ENCODE measurements at regions not wholly inside any gene's neighbourhood (a gene's known extent, or its start where the extent isn't known, plus 50 kb on each side); places are given as distances from the start of the nearest gene placed in this dataset.

DNA sequence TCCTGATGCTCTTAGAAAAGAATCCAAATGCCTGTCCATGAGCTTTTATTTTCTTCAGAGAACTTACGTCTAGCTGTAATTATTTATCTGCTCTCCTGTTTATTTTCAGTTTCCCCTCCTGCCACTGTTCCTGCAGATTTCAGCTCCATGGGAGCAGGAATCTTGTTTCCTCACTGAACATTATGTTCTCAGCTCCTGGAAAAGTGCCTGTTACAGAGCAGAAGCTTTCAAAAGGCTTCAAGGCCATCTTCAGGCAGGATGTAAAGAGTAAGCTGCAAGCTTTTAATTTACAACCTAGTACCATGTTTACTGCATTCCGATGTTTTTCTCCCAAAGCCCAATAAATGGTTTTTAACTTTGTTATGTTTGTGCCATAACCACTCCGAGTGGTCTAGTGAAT is 98.4 kb upstream of the BTG1 start:
- Mint-ChIP-seq H3K27ac (ENCODE audit: unreplicated experiment) (no peak overlapping the region), H3K27me3 (ENCODE audit: unreplicated experiment) (no peaks in the 10 kb centered on the region), H3K36me3 (ENCODE audit: unreplicated experiment) (no peaks in the 10 kb centered on the region), H3K9me3 (ENCODE audit: unreplicated experiment) (no peaks in the 10 kb centered on the region), H3K4me1 (ENCODE audit: low read depth, unreplicated experiment) (peaks cover 4% of the 10 kb centered on the region), H3K4me3 (ENCODE audit: unreplicated experiment) (no peak overlapping the region)
- no peak for DNase-seq
- TF ChIP-seq, protein P1, sequence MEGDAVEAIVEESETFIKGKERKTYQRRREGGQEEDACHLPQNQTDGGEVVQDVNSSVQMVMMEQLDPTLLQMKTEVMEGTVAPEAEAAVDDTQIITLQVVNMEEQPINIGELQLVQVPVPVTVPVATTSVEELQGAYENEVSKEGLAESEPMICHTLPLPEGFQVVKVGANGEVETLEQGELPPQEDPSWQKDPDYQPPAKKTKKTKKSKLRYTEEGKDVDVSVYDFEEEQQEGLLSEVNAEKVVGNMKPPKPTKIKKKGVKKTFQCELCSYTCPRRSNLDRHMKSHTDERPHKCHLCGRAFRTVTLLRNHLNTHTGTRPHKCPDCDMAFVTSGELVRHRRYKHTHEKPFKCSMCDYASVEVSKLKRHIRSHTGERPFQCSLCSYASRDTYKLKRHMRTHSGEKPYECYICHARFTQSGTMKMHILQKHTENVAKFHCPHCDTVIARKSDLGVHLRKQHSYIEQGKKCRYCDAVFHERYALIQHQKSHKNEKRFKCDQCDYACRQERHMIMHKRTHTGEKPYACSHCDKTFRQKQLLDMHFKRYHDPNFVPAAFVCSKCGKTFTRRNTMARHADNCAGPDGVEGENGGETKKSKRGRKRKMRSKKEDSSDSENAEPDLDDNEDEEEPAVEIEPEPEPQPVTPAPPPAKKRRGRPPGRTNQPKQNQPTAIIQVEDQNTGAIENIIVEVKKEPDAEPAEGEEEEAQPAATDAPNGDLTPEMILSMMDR (IDR thresholded peaks at IDR 0.05; ENCODE audit: partially characterized antibody, unreplicated experiment), result no peak

DNA sequence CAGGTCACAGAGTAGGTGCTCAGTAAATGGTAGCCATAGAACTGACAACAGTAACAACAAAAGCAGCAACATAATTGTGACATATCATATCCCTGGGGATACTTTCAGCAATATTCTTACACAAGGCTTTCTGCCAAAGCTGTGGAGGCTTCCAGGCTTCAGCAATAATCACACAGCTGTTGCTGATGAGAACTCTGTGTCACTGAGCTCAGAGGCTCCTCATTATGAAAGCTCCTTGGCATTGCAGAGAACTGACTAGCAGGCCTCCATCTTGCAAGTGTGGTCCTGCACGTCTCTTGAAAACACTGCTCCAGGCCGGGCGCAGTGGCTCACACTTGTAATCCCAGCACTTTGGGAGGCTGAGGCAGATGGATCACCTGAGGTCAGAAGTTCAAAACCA is 97.3 kb upstream of the BTG1 start:
- Mint-ChIP-seq H3K4me3 (ENCODE audit: unreplicated experiment) (no peak overlapping the region), H3K27ac (ENCODE audit: unreplicated experiment) (no peak overlapping the region), H3K36me3 (ENCODE audit: unreplicated experiment) (no peaks in the 10 kb centered on the region), H3K4me1 (ENCODE audit: low read depth, unreplicated experiment) (peaks cover 4% of the 10 kb centered on the region), H3K27me3 (ENCODE audit: unreplicated experiment) (no peaks in the 10 kb centered on the region), H3K9me3 (ENCODE audit: unreplicated experiment) (no peaks in the 10 kb centered on the region)
- no peak for DNase-seq
- TF ChIP-seq, protein P1 (IDR thresholded peaks at IDR 0.05; ENCODE audit: partially characterized antibody, unreplicated experiment), result no peak

DNA sequence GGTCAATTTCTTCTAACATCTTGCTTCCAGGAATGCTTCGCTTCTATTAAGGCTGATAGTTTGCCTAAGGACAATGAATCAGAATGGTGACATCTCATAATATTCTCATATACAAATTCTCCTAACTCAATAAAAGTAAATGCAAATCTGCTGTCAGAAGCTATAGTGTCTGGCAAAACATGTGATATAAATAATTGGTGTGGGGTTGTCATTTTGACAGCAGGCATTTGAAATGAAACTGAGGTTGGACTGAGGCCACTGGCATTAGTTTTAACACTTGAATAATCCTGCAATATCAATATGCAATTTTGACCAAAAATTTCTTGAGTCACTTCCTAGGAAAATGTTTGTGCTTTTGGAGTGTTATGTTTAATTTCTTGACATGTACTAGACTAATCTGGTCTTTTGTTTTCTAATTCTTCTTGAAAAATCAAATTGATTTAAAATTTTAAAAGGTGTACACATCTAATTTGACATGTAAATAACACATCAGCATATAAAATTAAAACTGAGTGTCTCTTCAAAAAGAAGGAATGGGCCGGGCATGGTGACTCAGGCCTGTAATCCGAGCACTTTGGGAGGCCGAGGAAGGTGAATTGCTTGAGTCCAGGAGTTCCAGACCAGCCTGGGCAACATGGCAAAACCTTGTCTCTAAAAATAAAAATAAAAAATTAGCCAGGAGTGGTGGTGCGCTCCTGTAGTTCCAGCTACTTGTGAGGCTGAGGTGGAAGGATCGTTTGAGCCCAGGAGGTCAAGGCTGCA is 92.3 kb upstream of the BTG1 start:
- TF ChIP-seq, protein P1 (IDR thresholded peaks at IDR 0.05; ENCODE audit: partially characterized antibody, unreplicated experiment), result no peak
- Mint-ChIP-seq H3K4me1 (ENCODE audit: low read depth, unreplicated experiment) (peaks cover 14% of the 10 kb centered on the region), H3K9me3 (ENCODE audit: unreplicated experiment) (peaks cover 3% of the 10 kb centered on the region), H3K36me3 (ENCODE audit: unreplicated experiment) (no peaks in the 10 kb centered on the region), H3K27ac (ENCODE audit: unreplicated experiment) (no peak overlapping the region), H3K27me3 (ENCODE audit: unreplicated experiment) (no peaks in the 10 kb centered on the region), H3K4me3 (ENCODE audit: unreplicated experiment) (no peak overlapping the region)
- no peak for DNase-seq

DNA sequence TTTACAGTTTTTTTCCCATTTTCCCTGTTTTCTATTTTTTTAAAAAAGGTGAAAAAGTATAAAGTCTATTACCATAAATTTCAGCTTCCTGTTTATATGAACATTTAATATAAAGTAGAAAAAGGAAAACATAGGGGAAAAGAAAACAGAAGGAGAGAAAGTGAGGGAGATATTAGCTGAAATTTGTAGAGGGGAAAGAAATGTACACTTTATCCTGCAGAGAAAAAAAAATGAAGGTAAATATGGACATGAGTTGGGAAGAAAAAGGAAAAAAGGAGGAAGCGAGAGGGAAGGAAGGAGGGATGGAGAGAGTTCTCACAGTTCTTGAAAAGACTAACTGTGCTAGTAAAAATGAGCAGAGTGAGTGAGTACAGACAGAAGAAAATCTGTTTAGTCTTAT is 91.6 kb upstream of the BTG1 start:
- no peak for DNase-seq
- TF ChIP-seq, protein P1 (IDR thresholded peaks at IDR 0.05; ENCODE audit: partially characterized antibody, unreplicated experiment), result no peak
- H3K4me1 Mint-ChIP-seq (ENCODE audit: low read depth, unreplicated experiment), result peaks cover 18% of the 10 kb centered on the region
- peaks cover 3% of the 10 kb centered on the region for H3K9me3 Mint-ChIP-seq (ENCODE audit: unreplicated experiment)
- no peaks in the 10 kb centered on the region for H3K36me3 Mint-ChIP-seq (ENCODE audit: unreplicated experiment)
- no peak overlapping the region for H3K27ac Mint-ChIP-seq (ENCODE audit: unreplicated experiment)
- H3K27me3 Mint-ChIP-seq (ENCODE audit: unreplicated experiment), result no peaks in the 10 kb centered on the region
- H3K4me3 Mint-ChIP-seq (ENCODE audit: unreplicated experiment), result no peak overlapping the region

DNA sequence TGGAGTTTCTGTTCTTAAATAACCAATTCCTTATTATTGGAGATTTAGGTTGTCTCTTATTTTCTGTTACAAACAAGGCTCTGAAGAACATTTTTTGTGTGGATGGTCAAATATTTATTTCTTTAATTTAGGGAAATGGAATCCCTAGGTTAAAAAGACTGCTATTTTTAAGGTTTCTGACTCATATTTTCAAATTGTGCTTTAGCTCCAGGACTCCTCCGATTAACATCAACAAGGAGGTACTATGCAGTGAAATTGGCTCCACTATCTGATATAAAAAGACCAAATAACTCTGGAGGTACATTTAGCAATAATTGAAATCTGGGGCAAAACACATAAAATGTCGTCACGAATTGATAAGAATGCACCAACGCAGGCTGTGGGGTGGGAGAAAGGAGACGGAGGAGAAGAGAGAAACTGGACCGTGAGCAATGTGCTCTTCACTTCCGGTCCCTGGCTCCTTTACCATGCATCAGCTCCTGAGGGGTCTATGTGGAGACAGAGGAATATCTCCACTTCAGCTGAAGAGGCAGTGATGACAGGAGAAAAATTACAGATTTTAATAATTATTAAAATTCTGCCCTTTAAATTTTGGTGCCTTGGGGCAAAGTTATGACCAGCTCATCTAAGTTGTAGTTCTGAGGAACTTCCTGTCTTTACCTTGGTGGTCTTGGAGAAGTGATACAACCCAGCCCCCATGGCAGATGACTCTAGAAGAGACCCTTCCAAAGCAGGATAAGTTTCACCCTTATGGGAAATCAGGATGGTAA is 90.2 kb upstream of the BTG1 start:
- peaks cover 3% of the 10 kb centered on the region for H3K9me3 Mint-ChIP-seq (ENCODE audit: unreplicated experiment)
- no peak overlapping the region for H3K4me3 Mint-ChIP-seq (ENCODE audit: unreplicated experiment)
- H3K27me3 Mint-ChIP-seq (ENCODE audit: unreplicated experiment), result no peaks in the 10 kb centered on the region
- peaks cover 18% of the 10 kb centered on the region for H3K4me1 Mint-ChIP-seq (ENCODE audit: low read depth, unreplicated experiment)
- TF ChIP-seq, protein P1 (IDR thresholded peaks at IDR 0.05; ENCODE audit: partially characterized antibody, unreplicated experiment), result no peak
- H3K36me3 Mint-ChIP-seq (ENCODE audit: unreplicated experiment), result no peaks in the 10 kb centered on the region
- no peak overlapping the region for H3K27ac Mint-ChIP-seq (ENCODE audit: unreplicated experiment)
- no peak for DNase-seq
